HCT116 (cell line): ENCODE measurements at regions not wholly inside any gene's neighbourhood (a gene's known extent, or its start where the extent isn't known, plus 50 kb on each side); places are given as distances from the start of the nearest gene placed in this dataset.

Experiments used
- ATAC-seq: fragments of 200-7000 bp; cut with Tn5 transposase; 2 replicates; pipeline ENCODE4 v1.9.1; 2020; ENCODE audit warnings: mild to moderate bottlenecking, moderate library complexity
- BruUV-seq: library from RNA; stranded (reverse); fragments of 400-500 nt; replicated peaks from 2 replicates; lab custom pipeline; 2021; lab: Mats Ljungman, UMichigan
- CTCF ChIA-PET: fragments of 300-600 bp; sonication (Branson Sonifier 250); formaldehyde crosslinking; loops from one replicate; lab custom pipeline; 2021; ENCODE audit warnings: antibody characterized with exemption; lab: Charles Lee
- POLR2A ChIA-PET: fragments of 300-600, 350-600 bp; sonication (Branson Sonifier 250); formaldehyde crosslinking; loops from one replicate; lab custom pipeline; 2021; ENCODE audit warnings: antibody characterized with exemption; lab: Charles Lee
- RAD21 ChIA-PET, 2 experiments: fragments of 300-600 bp; sonication (Branson Sonifier 250); formaldehyde crosslinking; loops; one replicate each; lab custom pipeline; 2023; ENCODE audit warnings: low total read pairs in 2 of 2; ENCODE audit not compliant: uncharacterized antibody in 2 of 2, unreplicated experiment in 2 of 2, low non-redundant PET in 1 of 2; lab: Charles Lee
- DNase-seq: peaks from one replicate; pipeline ENCODE4 v3.0.0-alpha.2; 2010; ENCODE audit warnings: low read depth, low spot score
- H2AFZ ChIP-seq: fragments of 200-600 bp; shearing (Covaris generic), sonication (generic); 2 replicates; pipeline ENCODE4 v1.6.1; 2017; ENCODE audit warnings: low read depth, mixed run types, mixed read lengths, antibody characterized with exemption, low read length; ENCODE audit not compliant: poor library complexity, severe bottlenecking
- H3K27ac ChIP-seq: 2 replicates; pipeline ENCODE4 v1.5.1; 2012; ENCODE audit warnings: low read depth, low read length
- H3K27me3 ChIP-seq: fragments of 200-600 bp; sonication (generic); 2 replicates; pipeline ENCODE4 v1.6.1; 2016; ENCODE audit warnings: mixed run types, low read length, mixed read lengths; ENCODE audit not compliant: insufficient read depth
- H3K36me3 ChIP-seq, 2 experiments: fragments of 200-500 bp in 1 of 2; fragments of 200-600 bp in 1 of 2; sonication (Bioruptor generic) in 1 of 2; sonication (generic) in 1 of 2; 2 replicates each; pipeline versions ENCODE4 v1.5.1 to v1.6.1; 2014 to 2016; ENCODE audit warnings: low read length in 2 of 2, inconsistent platforms in 1 of 2, mixed read lengths in 1 of 2, mixed run types in 1 of 2; ENCODE audit not compliant: insufficient read depth in 2 of 2, control insufficient read depth in 1 of 2
- H3K4me1 ChIP-seq, 2 experiments: fragments of 200-600 bp in 1 of 2; sonication (generic) in 1 of 2; 2 replicates each; pipeline versions ENCODE4 v1.5.1 to v1.6.1; 2012 to 2017; ENCODE audit warnings: low read length in 2 of 2, inconsistent platforms in 1 of 2, mild to moderate bottlenecking in 1 of 2, mixed read lengths in 1 of 2, mixed run types in 1 of 2, moderate library complexity in 1 of 2; ENCODE audit not compliant: insufficient read depth in 2 of 2, control insufficient read depth in 1 of 2
- H3K4me2 ChIP-seq: fragments of 200-600 bp; sonication (generic); 2 replicates; pipeline ENCODE4 v1.6.1; 2017; ENCODE audit warnings: mixed run types, low read length, mixed read lengths
- H3K4me3 ChIP-seq, 2 experiments: fragments of 200-600 bp in 1 of 2; sonication (generic) in 1 of 2; replicated peaks in 1 of 2; 2 replicates each; pipeline ENCODE4 v1.5.1; 2011 to 2016; ENCODE audit warnings: low read length in 2 of 2, control low read depth in 1 of 2, low read depth in 1 of 2, mild to moderate bottlenecking in 1 of 2, mixed read lengths in 1 of 2, mixed run types in 1 of 2
- H3K79me2 ChIP-seq: fragments of 200-600 bp; sonication (generic); 2 replicates; pipeline ENCODE4 v1.6.1; 2017; ENCODE audit warnings: mild to moderate bottlenecking, mixed run types, low read length, moderate library complexity, mixed read lengths; ENCODE audit not compliant: insufficient read depth
- H3K9ac ChIP-seq: fragments of 200-600 bp; sonication (generic); 2 replicates; pipeline ENCODE4 v1.6.1; 2016; ENCODE audit warnings: low read length, mixed read lengths
- H3K9me2 ChIP-seq: fragments of 200-600 bp; sonication (generic), shearing (Covaris generic); 2 replicates; pipeline ENCODE4 v1.6.1; 2017; ENCODE audit warnings: mixed run types, mild to moderate bottlenecking, moderate library complexity; ENCODE audit not compliant: insufficient read depth
- H3K9me3 ChIP-seq, 2 experiments: fragments of 200-500 bp in 1 of 2; fragments of 200-600 bp in 1 of 2; sonication (Bioruptor generic) in 1 of 2; sonication (generic) in 1 of 2; 2 replicates each; pipeline ENCODE4 v1.6.1; 2014 to 2017; ENCODE audit warnings: low read length in 2 of 2, mixed read lengths in 2 of 2, inconsistent platforms in 1 of 2, low read depth in 1 of 2, mild to moderate bottlenecking in 1 of 2, mixed run types in 1 of 2, moderate library complexity in 1 of 2; ENCODE audit not compliant: control insufficient read depth in 1 of 2, insufficient read depth in 1 of 2
- H4K20me1 ChIP-seq: fragments of 200-600 bp; sonication (generic), shearing (Covaris generic); 2 replicates; pipeline ENCODE4 v1.6.1; 2017; ENCODE audit warnings: mixed run types, mild to moderate bottlenecking, moderate library complexity; ENCODE audit not compliant: insufficient read depth
- EGR1 ChIP-seq: IDR thresholded peaks from 2 replicates; pipeline ENCODE4 v1.6.1; 2012; ENCODE audit warnings: low read depth
- ELF1 ChIP-seq: IDR thresholded peaks from 2 replicates; pipeline ENCODE4 v1.6.1; 2012; ENCODE audit warnings: low read depth, borderline replicate concordance
- EZH2 ChIP-seq: fragments of 200-600 bp; sonication (generic); IDR thresholded peaks from 2 replicates; pipeline ENCODE4 v1.6.1; 2017; ENCODE audit warnings: antibody characterized with exemption, mixed run types
- EZH2phosphoT487 ChIP-seq: fragments of 200-600 bp; IDR thresholded peaks from 2 replicates; pipeline ENCODE4 v1.6.1; 2018; ENCODE audit warnings: antibody characterized with exemption, borderline replicate concordance
- JUND ChIP-seq: IDR thresholded peaks from 2 replicates; pipeline ENCODE4 v1.6.1; 2012
- POLR2A ChIP-seq: IDR thresholded peaks from 2 replicates; pipeline ENCODE4 v1.7.0; 2011; ENCODE audit warnings: borderline replicate concordance; ENCODE audit not compliant: insufficient read depth, insufficient read length; ENCODE audit errors: extremely low read depth
- POLR2AphosphoS5 ChIP-seq: IDR thresholded peaks from 2 replicates; pipeline ENCODE4 v1.6.1; 2011; ENCODE audit warnings: mild to moderate bottlenecking, low read depth, low read length, moderate library complexity
- SIN3A ChIP-seq: IDR thresholded peaks from 2 replicates; pipeline ENCODE4 v1.6.1; 2012; ENCODE audit warnings: low read depth
- SP1 ChIP-seq: IDR thresholded peaks from 2 replicates; pipeline ENCODE4 v1.6.1; 2012; ENCODE audit warnings: low read depth
- SRF ChIP-seq: IDR thresholded peaks from 2 replicates; pipeline ENCODE4 v1.6.1; 2012; ENCODE audit warnings: low read depth
- TCF7L2 ChIP-seq: IDR thresholded peaks from 2 replicates; pipeline ENCODE4 v1.7.0; 2011; ENCODE audit warnings: borderline replicate concordance, inconsistent platforms; ENCODE audit not compliant: insufficient read depth, insufficient read length; ENCODE audit errors: extremely low read depth
- ZNF274 ChIP-seq: fragments of 200-500 bp; sonication (Bioruptor generic); IDR thresholded peaks from 2 replicates; pipeline ENCODE4 v1.6.1; 2014; ENCODE audit warnings: mild to moderate bottlenecking, low read depth, low read length, inconsistent platforms
- intact Hi-C: fragments of 100-400 bp; cut with micrococcal nuclease; formaldehyde crosslinking; loops from 2 replicates; pipeline ENCODE4 v1.10.0; 2022
- TF ChIP-seq, protein P1 (sequence below): IDR thresholded peaks from 2 replicates; pipeline ENCODE4 v1.6.1; 2012
- TF ChIP-seq, protein P2 (sequence below): IDR thresholded peaks from 2 replicates; pipeline ENCODE4 v1.6.1; 2012
- TF ChIP-seq, protein P3 (sequence below): IDR thresholded peaks from 2 replicates; pipeline ENCODE4 v1.6.1; 2011; ENCODE audit warnings: mild to moderate bottlenecking, low read length, moderate library complexity; ENCODE audit not compliant: insufficient replicate concordance; ENCODE audit errors: extremely low read depth
- TF ChIP-seq, protein P4 (sequence below), 3 experiments: fragments of 200-600 bp in 1 of 3; sonication (generic) in 1 of 3; IDR thresholded peaks in 2 of 3; conservative IDR thresholded peaks in 1 of 3; 2 replicates each; pipeline ENCODE4 v1.5.1; 2012 to 2017; ENCODE audit warnings: low read depth in 2 of 3, low read length in 2 of 3, antibody characterized with exemption in 1 of 3, borderline replicate concordance in 1 of 3, control low read depth in 1 of 3, mild to moderate bottlenecking in 1 of 3, mixed read lengths in 1 of 3, mixed run types in 1 of 3, moderate library complexity in 1 of 3; ENCODE audit not compliant: insufficient read depth in 1 of 3

DNA sequence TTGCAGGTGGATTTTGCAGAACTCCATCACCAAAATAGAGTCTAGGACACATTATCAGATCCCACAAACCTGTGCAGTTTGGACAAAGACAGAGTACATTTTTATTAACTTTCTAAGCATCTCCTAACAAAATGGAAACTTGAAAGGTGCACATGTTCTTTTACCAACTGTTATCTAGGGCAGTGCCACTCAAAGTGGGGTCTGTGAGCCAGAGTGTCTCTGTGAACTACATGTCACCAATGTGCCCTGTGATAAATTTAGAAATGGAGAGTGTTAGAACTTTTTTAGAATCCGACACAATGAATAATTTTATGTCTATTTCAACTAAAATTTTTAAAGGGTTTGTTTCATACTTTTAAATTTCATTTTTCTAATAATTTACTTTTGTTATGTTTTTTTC, 68.4 kb upstream of the TMC3 start:
- peaks cover 43% of the 10 kb centered on the region for H3K27me3 ChIP-seq
- no peaks in the 10 kb centered on the region for H3K36me3 ChIP-seq
- H3K27ac ChIP-seq = no peak overlapping the region
- ChIA-PET CTCF (no interaction called here), RAD21 (no interaction called here), POLR2A (no interaction called here)
- no peaks in the 10 kb centered on the region for H3K9me3 ChIP-seq
- ATAC-seq (no peak), DNase-seq (no peak)
- H3K4me1 ChIP-seq = no peaks in the 10 kb centered on the region
- H3K9me2 ChIP-seq = no peaks in the 10 kb centered on the region
- no TSS peak for BruUV-seq
- intact Hi-C loops = no loop called here
- H4K20me1 ChIP-seq = no peaks in the 10 kb centered on the region
- no peak overlapping the region for H3K4me2 ChIP-seq
- TF ChIP-seq SRF = no peak
- TF ChIP-seq, protein P1, sequence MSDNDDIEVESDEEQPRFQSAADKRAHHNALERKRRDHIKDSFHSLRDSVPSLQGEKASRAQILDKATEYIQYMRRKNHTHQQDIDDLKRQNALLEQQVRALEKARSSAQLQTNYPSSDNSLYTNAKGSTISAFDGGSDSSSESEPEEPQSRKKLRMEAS = no peak
- no peak for TF ChIP-seq POLR2A
- TF ChIP-seq EGR1 = no peak
- TF ChIP-seq, protein P2, sequence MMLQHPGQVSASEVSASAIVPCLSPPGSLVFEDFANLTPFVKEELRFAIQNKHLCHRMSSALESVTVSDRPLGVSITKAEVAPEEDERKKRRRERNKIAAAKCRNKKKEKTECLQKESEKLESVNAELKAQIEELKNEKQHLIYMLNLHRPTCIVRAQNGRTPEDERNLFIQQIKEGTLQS = no peak
- TF ChIP-seq TCF7L2 = no peak
- no peak overlapping the region for H3K9ac ChIP-seq
- no peaks in the 10 kb centered on the region for H3K79me2 ChIP-seq
- H2AFZ ChIP-seq = no peak overlapping the region
- no peak overlapping the region for H3K4me3 ChIP-seq

DNA sequence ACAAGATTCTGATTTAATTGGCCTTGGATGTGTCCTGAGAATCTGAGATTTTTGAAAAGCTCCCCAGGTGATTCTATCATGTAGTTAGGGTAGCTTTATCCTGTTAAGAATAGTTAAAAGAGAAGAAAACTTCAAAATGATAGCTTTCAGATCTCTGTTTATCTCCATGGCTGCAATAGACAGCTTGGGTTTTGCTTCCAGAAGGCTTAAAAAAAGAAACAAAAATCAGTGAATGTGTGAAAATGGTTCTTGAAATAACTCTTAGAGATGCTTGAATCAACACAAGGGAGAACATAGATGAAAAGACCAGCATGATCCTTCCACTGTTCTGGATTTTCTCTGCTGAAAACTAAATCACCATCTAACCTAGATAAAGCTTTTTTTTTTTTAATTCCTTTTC, 60.8 kb upstream of the TMC3 start:
- intact Hi-C loops = no loop called here
- Histone ChIP-seq H3K36me3 (no peaks in the 10 kb centered on the region), H3K79me2 (no peaks in the 10 kb centered on the region), H3K4me3 (no peak overlapping the region), H3K27ac (no peak overlapping the region), H3K9me2 (no peaks in the 10 kb centered on the region), H3K9ac (no peak overlapping the region), H3K4me2 (no peak overlapping the region), H4K20me1 (no peaks in the 10 kb centered on the region), H3K4me1 (no peaks in the 10 kb centered on the region), H3K9me3 (no peaks in the 10 kb centered on the region), H3K27me3 (peaks cover 67% of the 10 kb centered on the region), H2AFZ (no peak overlapping the region)
- no peak for TF ChIP-seq TCF7L2
- TF ChIP-seq ELF1 = no peak
- no peak for TF ChIP-seq ZNF274
- TF ChIP-seq EZH2 = no peak
- no peak for TF ChIP-seq SIN3A
- TF ChIP-seq JUND = no peak
- no peak for TF ChIP-seq EZH2phosphoT487
- TF ChIP-seq, protein P3, sequence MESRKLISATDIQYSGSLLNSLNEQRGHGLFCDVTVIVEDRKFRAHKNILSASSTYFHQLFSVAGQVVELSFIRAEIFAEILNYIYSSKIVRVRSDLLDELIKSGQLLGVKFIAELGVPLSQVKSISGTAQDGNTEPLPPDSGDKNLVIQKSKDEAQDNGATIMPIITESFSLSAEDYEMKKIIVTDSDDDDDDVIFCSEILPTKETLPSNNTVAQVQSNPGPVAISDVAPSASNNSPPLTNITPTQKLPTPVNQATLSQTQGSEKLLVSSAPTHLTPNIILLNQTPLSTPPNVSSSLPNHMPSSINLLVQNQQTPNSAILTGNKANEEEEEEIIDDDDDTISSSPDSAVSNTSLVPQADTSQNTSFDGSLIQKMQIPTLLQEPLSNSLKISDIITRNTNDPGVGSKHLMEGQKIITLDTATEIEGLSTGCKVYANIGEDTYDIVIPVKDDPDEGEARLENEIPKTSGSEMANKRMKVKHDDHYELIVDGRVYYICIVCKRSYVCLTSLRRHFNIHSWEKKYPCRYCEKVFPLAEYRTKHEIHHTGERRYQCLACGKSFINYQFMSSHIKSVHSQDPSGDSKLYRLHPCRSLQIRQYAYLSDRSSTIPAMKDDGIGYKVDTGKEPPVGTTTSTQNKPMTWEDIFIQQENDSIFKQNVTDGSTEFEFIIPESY = no peak
- TF ChIP-seq SP1 = no peak
- TF ChIP-seq POLR2AphosphoS5 = no peak
- TF ChIP-seq, protein P4, sequence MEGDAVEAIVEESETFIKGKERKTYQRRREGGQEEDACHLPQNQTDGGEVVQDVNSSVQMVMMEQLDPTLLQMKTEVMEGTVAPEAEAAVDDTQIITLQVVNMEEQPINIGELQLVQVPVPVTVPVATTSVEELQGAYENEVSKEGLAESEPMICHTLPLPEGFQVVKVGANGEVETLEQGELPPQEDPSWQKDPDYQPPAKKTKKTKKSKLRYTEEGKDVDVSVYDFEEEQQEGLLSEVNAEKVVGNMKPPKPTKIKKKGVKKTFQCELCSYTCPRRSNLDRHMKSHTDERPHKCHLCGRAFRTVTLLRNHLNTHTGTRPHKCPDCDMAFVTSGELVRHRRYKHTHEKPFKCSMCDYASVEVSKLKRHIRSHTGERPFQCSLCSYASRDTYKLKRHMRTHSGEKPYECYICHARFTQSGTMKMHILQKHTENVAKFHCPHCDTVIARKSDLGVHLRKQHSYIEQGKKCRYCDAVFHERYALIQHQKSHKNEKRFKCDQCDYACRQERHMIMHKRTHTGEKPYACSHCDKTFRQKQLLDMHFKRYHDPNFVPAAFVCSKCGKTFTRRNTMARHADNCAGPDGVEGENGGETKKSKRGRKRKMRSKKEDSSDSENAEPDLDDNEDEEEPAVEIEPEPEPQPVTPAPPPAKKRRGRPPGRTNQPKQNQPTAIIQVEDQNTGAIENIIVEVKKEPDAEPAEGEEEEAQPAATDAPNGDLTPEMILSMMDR (IDR thresholded peaks at IDR 0.05 in 2 of 3, conservative IDR thresholded peaks at IDR 0.05 in 1 of 3; ENCODE audit: borderline replicate concordance in 1 of 3, insufficient read depth in 1 of 3, low read depth in 2 of 3, low read length in 2 of 3) = no peak
- TF ChIP-seq, protein P1 = no peak
- no peak for TF ChIP-seq SRF
- TF ChIP-seq, protein P2 = no peak
- ChIA-PET CTCF (no interaction called here), RAD21 (no interaction called here), POLR2A (no interaction called here)
- ATAC-seq (no peak), DNase-seq (no peak)
- BruUV-seq = no TSS peak
